Spleen (tissue), 7 donors: ENCODE measurements at regions not wholly inside any gene's neighbourhood (a gene's known extent, or its start where the extent isn't known, plus 50 kb on each side); places are given as distances from the start of the nearest gene placed in this dataset.

Experiments
- POLR2A ChIP-seq, 3 donors: fragments of 450-650 bp; IDR thresholded peaks; one replicate each; pipeline ENCODE4 v1.5.1; 2017; ENCODE audit warnings: antibody characterized with exemption in 3 of 3, mild to moderate bottlenecking in 1 of 3
- POLR2AphosphoS5 ChIP-seq, 3 donors: sonication (generic); formaldehyde crosslinking; IDR thresholded peaks; one replicate each; pipeline ENCODE4 v1.5.1; 2017; ENCODE audit warnings: antibody characterized with exemption in 3 of 3
- TF ChIP-seq, protein P1 (sequence below), 11 experiments: fragments of 200-600 bp in 7 of 11; fragments of 450-650 bp in 4 of 11; sonication (generic) in 4 of 11; IDR thresholded peaks in 8 of 11; conservative IDR thresholded peaks in 3 of 11; 1 replicate in 7 of 11; 2 replicates in 4 of 11; pipeline versions ENCODE4 v1.4.0 to v1.8.0; 2016 to 2021; ENCODE audit warnings: antibody characterized with exemption in 11 of 11, inconsistent platforms in 4 of 11, mild to moderate bottlenecking in 1 of 11
- donor health status: DM: no; HTN: no; CAD: no; lungs with moderate emphysema.
- donor health status: DM: no; HTN: no; CAD: no.
- donor health status: DM: no; HTN: no; CAD: no.

DNA sequence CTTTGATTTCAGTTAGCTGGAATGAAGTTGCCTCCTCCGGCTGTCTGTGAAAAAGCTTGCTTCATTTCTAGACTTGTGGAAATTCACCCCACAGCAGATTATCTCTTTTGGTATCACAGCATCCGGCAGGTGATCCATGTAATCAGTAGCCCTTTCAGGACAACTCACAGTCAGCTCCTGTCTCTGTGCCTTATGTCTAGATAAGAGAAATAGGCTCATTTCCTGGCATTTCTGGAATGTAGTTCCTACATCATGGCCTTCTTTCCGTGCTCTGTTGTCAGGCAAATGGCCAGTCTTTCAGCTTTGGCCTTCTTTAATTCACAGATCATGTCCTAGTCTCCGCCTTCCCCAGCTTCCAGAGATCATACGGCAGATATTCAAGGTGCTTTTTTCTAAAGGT, 455.4 kb downstream of the NUP35 start:
- TF ChIP-seq, protein P1, sequence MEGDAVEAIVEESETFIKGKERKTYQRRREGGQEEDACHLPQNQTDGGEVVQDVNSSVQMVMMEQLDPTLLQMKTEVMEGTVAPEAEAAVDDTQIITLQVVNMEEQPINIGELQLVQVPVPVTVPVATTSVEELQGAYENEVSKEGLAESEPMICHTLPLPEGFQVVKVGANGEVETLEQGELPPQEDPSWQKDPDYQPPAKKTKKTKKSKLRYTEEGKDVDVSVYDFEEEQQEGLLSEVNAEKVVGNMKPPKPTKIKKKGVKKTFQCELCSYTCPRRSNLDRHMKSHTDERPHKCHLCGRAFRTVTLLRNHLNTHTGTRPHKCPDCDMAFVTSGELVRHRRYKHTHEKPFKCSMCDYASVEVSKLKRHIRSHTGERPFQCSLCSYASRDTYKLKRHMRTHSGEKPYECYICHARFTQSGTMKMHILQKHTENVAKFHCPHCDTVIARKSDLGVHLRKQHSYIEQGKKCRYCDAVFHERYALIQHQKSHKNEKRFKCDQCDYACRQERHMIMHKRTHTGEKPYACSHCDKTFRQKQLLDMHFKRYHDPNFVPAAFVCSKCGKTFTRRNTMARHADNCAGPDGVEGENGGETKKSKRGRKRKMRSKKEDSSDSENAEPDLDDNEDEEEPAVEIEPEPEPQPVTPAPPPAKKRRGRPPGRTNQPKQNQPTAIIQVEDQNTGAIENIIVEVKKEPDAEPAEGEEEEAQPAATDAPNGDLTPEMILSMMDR (IDR thresholded peaks at IDR 0.05 in 8 of 11, conservative IDR thresholded peaks at IDR 0.05 in 3 of 11) = no peak
- TF ChIP-seq POLR2A (IDR thresholded peaks at IDR 0.05) (no peak), POLR2AphosphoS5 (IDR thresholded peaks at IDR 0.05) (no peak)
